ENCODE measurements at regions not wholly inside any gene's neighbourhood (a gene's known extent, or its start where the extent isn't known, plus 50 kb on each side); places are given as distances from the start of the nearest gene placed in this dataset.

GRCh38 chr3:87696124-87697013 is 362.4 kb downstream of the CGGBP1 start:
- TF ChIP-seq CTCF (conservative IDR thresholded peaks at IDR 0.05; ENCODE audit: low read depth, low read length) (no peak), CEBPB (IDR thresholded peaks at IDR 0.05; ENCODE audit: low read depth, low read length) (no peak), RAD21 (IDR thresholded peaks at IDR 0.05; ENCODE audit: low read length) (no peak), POLR2A (IDR thresholded peaks at IDR 0.05; ENCODE audit: low read depth, low read length) (no peak), RCOR1 (IDR thresholded peaks at IDR 0.05; ENCODE audit: insufficient replicate concordance, low read length) (no peak), MAZ (IDR thresholded peaks at IDR 0.05; ENCODE audit: borderline replicate concordance, low read depth, low read length) (no peak), RFX5 (IDR thresholded peaks at IDR 0.05; ENCODE audit: low read depth, low read length) (no peak)

Data from IMR-90 (cell line).